ENCODE measurements at regions not wholly inside any gene's neighbourhood (a gene's known extent, or its start where the extent isn't known, plus 50 kb on each side); places are given as distances from the start of the nearest gene placed in this dataset.

- TF ChIP-seq CTCF (IDR thresholded peaks at IDR 0.05) (no peak), POLR2A (IDR thresholded peaks at IDR 0.05) (no peak)
Observed at GRCh38 chr14:98888281-98888680, 383.7 kb downstream of the BCL11B start.

Measured in breast epithelium (tissue), 3 donors.